Neural progenitor cell (in vitro differentiated cells): ENCODE measurements at regions not wholly inside any gene's neighbourhood (a gene's known extent, or its start where the extent isn't known, plus 50 kb on each side); places are given as distances from the start of the nearest gene placed in this dataset.

Source experiments
- DNase-seq: peaks from one replicate; pipeline ENCODE4 v3.0.0-alpha.2; 2016; ENCODE audit warnings: low spot score
- H2AFZ ChIP-seq: fragments of 200-600 bp; sonication (generic); replicated peaks from 2 replicates; pipeline ENCODE4 v1.6.1; 2016; ENCODE audit warnings: antibody characterized with exemption
- H3F3A ChIP-seq: fragments of 200-600 bp; sonication (generic); 2 replicates; pipeline ENCODE4 v1.6.1; 2016; ENCODE audit warnings: antibody characterized with exemption, low read depth
- H3K27ac ChIP-seq: fragments of 200-600 bp; sonication (generic); 2 replicates; pipeline ENCODE4 v1.5.1; 2016; ENCODE audit warnings: mild to moderate bottlenecking
- H3K27me3 ChIP-seq: fragments of 200-600 bp; sonication (generic); 2 replicates; pipeline ENCODE4 v1.6.1; 2016; ENCODE audit warnings: mild to moderate bottlenecking, moderate library complexity
- H3K36me3 ChIP-seq: fragments of 200-600 bp; sonication (generic); 2 replicates; pipeline ENCODE4 v1.5.1; 2016
- H3K4me1 ChIP-seq: fragments of 200-600 bp; sonication (generic); 2 replicates; pipeline ENCODE4 v1.6.1; 2016; ENCODE audit warnings: mixed run types
- H3K4me2 ChIP-seq: fragments of 200-600 bp; sonication (generic); 2 replicates; pipeline ENCODE4 v1.6.1; 2016
- H3K4me3 ChIP-seq: fragments of 200-600 bp; sonication (generic); 2 replicates; pipeline ENCODE4 v1.5.1; 2016
- H3K79me2 ChIP-seq: fragments of 200-600 bp; sonication (generic); 2 replicates; pipeline ENCODE4 v1.6.1; 2016; ENCODE audit warnings: low read depth
- H3K9ac ChIP-seq: fragments of 200-600 bp; sonication (generic); 2 replicates; pipeline ENCODE4 v1.6.1; 2016
- H3K9me3 ChIP-seq: fragments of 200-600 bp; sonication (generic); 2 replicates; pipeline ENCODE4 v1.5.1; 2016; ENCODE audit warnings: low read depth
- H4K20me1 ChIP-seq: fragments of 200-600 bp; sonication (generic); 2 replicates; pipeline ENCODE4 v1.6.1; 2016; ENCODE audit warnings: low read depth
- H3K27ac Mint-ChIP-seq: 3 replicates; pipeline ENCODE4 v1.8.0; 2021; ENCODE audit warnings: mixed read lengths
- H3K27me3 Mint-ChIP-seq: 2 replicates; pipeline ENCODE4 v1.8.0; 2022; ENCODE audit warnings: low read depth, mild to moderate bottlenecking, inconsistent platforms, moderate library complexity, mixed read lengths; ENCODE audit not compliant: insufficient read depth
- H3K36me3 Mint-ChIP-seq: 3 replicates; pipeline ENCODE4 v1.8.0; 2021; ENCODE audit warnings: mixed read lengths
- H3K4me1 Mint-ChIP-seq: 3 replicates; pipeline ENCODE4 v1.8.0; 2021; ENCODE audit warnings: mixed read lengths
- H3K4me3 Mint-ChIP-seq: 3 replicates; pipeline ENCODE4 v1.8.0; 2021; ENCODE audit warnings: mild to moderate bottlenecking, moderate library complexity, mixed read lengths
- H3K9me3 Mint-ChIP-seq: 3 replicates; pipeline ENCODE4 v1.8.0; 2020; ENCODE audit warnings: mixed read lengths
- CTCF ChIP-seq: fragments of 200-600 bp; sonication (generic); IDR thresholded peaks from 2 replicates; pipeline ENCODE4 v1.5.1; 2017; ENCODE audit warnings: antibody characterized with exemption, mild to moderate bottlenecking
- EZH2 ChIP-seq: fragments of 200-600 bp; sonication (generic); IDR thresholded peaks from 2 replicates; pipeline ENCODE4 v1.6.1; 2017; ENCODE audit warnings: antibody characterized with exemption, mild to moderate bottlenecking, moderate library complexity
- EZH2phosphoT487 ChIP-seq: fragments of 200-600 bp; sonication (generic); IDR thresholded peaks from 2 replicates; pipeline ENCODE4 v1.6.1; 2017; ENCODE audit warnings: antibody characterized with exemption

GRCh38 chr5:38166832-38167231, 91.5 kb upstream of the EGFLAM start:
- H3K27me3 ChIP-seq: no peaks in the 10 kb centered on the region
- H3K9ac ChIP-seq: no peak overlapping the region
- Mint-ChIP-seq H3K9me3 (no peaks in the 10 kb centered on the region), H3K27ac (no peak overlapping the region), H3K4me1 (no peaks in the 10 kb centered on the region), H3K4me3 (no peak overlapping the region), H3K27me3 (no peaks in the 10 kb centered on the region), H3K36me3 (no peaks in the 10 kb centered on the region)
- no peak for DNase-seq
- H4K20me1 ChIP-seq: no peaks in the 10 kb centered on the region
- no peaks in the 10 kb centered on the region for H3K4me1 ChIP-seq
- H3K4me3 ChIP-seq: no peak overlapping the region
- H3K27ac ChIP-seq: no peak overlapping the region
- no peak overlapping the region for H3K4me2 ChIP-seq
- no peaks in the 10 kb centered on the region for H3K36me3 ChIP-seq
- H2AFZ ChIP-seq: no peak overlapping the region
- no peaks in the 10 kb centered on the region for H3K79me2 ChIP-seq
- H3F3A ChIP-seq: no peaks in the 10 kb centered on the region
- H3K9me3 ChIP-seq: no peaks in the 10 kb centered on the region
- no peak for TF ChIP-seq EZH2phosphoT487
- TF ChIP-seq EZH2: no peak
- no peak for TF ChIP-seq CTCF

DNA sequence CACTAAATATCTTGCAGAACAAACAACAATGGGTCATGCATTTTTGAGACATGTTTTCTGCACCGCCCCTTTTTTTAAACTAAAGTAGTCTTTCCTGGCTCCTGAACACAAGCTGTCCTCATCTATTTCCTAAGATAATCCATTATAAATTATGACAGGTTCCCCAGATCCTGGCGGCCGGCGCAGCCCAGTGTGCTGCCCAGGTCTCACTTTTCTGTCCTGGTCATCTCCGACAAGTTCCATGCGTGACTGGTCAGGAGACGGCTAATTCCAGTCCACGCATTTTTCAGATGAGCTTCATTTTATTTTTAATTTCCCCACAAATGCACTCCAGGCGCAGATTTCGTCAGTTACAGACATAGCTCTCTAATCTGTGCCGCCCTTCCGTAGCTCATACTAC, 92.9 kb upstream of the EGFLAM start:
- no peaks in the 10 kb centered on the region for H3K9me3 ChIP-seq
- Mint-ChIP-seq H3K36me3 (no peaks in the 10 kb centered on the region), H3K4me1 (no peaks in the 10 kb centered on the region), H3K4me3 (no peak overlapping the region), H3K27ac (no peak overlapping the region), H3K27me3 (no peaks in the 10 kb centered on the region), H3K9me3 (no peaks in the 10 kb centered on the region)
- no peak for DNase-seq
- TF ChIP-seq CTCF: no peak
- no peak for TF ChIP-seq EZH2phosphoT487
- no peak for TF ChIP-seq EZH2
- H3K27ac ChIP-seq: no peak overlapping the region
- H3K27me3 ChIP-seq: no peaks in the 10 kb centered on the region
- H4K20me1 ChIP-seq: no peaks in the 10 kb centered on the region
- no peaks in the 10 kb centered on the region for H3F3A ChIP-seq
- H3K4me1 ChIP-seq: no peaks in the 10 kb centered on the region
- no peak overlapping the region for H3K4me3 ChIP-seq
- H3K79me2 ChIP-seq: no peaks in the 10 kb centered on the region
- H3K36me3 ChIP-seq: no peaks in the 10 kb centered on the region
- H3K9ac ChIP-seq: no peak overlapping the region
- no peak overlapping the region for H3K4me2 ChIP-seq
- no peak overlapping the region for H2AFZ ChIP-seq

- no peak for TF ChIP-seq EZH2phosphoT487
- no peak for TF ChIP-seq CTCF
- no peak for TF ChIP-seq EZH2
- DNase-seq: no peak
- H4K20me1 ChIP-seq: no peaks in the 10 kb centered on the region
- H3K27me3 ChIP-seq: no peaks in the 10 kb centered on the region
- Mint-ChIP-seq H3K27me3 (no peaks in the 10 kb centered on the region), H3K36me3 (no peaks in the 10 kb centered on the region), H3K4me3 (no peak overlapping the region), H3K4me1 (no peaks in the 10 kb centered on the region), H3K9me3 (no peaks in the 10 kb centered on the region), H3K27ac (no peak overlapping the region)
- no peaks in the 10 kb centered on the region for H3K36me3 ChIP-seq
- H3F3A ChIP-seq: no peaks in the 10 kb centered on the region
- no peaks in the 10 kb centered on the region for H3K79me2 ChIP-seq
- H2AFZ ChIP-seq: no peak overlapping the region
- no peaks in the 10 kb centered on the region for H3K9me3 ChIP-seq
- H3K9ac ChIP-seq: no peak overlapping the region
- H3K4me3 ChIP-seq: no peak overlapping the region
- no peaks in the 10 kb centered on the region for H3K4me1 ChIP-seq
- H3K4me2 ChIP-seq: no peak overlapping the region
- no peak overlapping the region for H3K27ac ChIP-seq
Measured at GRCh38 chr5:38164776-38165399, 93.5 kb upstream of the EGFLAM start.
